ENCODE measurements at regions not wholly inside any gene's neighbourhood (a gene's known extent, or its start where the extent isn't known, plus 50 kb on each side); places are given as distances from the start of the nearest gene placed in this dataset.

GRCh38 chr5:72005671-72006070 is 101.6 kb upstream of the MAP1B start:
- Histone ChIP-seq H4K8ac (ENCODE audit: low read depth in 2 of 2, low read length in 2 of 2) (no peak overlapping the region), H2AFZ (replicated peaks; ENCODE audit: low read length, poor library complexity) (no peak overlapping the region), H3K9me1 (ENCODE audit: insufficient read depth, low read length) (no peaks in the 10 kb centered on the region), H3K4me2 (ENCODE audit: low read depth, low read length) (no peak overlapping the region), H3K27me3 (ENCODE audit: control insufficient read depth, insufficient read depth, low read length) (peaks cover 28% of the 10 kb centered on the region), H4K91ac (ENCODE audit: insufficient read depth, low read depth, low read length) (no peak overlapping the region), H2AK9ac (replicated peaks; ENCODE audit: low read depth, low read length, poor library complexity) (no peak overlapping the region), H3K4me3 (ENCODE audit: insufficient read depth, low read depth, low read length) (no peak overlapping the region), H2BK120ac (ENCODE audit: low read depth, low read length) (no peak overlapping the region), H3K36me3 (ENCODE audit: control insufficient read depth, insufficient read depth, low read length) (no peaks in the 10 kb centered on the region), H3K18ac (ENCODE audit: low read depth, low read length) (no peak overlapping the region), H2AK5ac (ENCODE audit: low read depth, low read length) (no peak overlapping the region), H3K4me1 (ENCODE audit: control insufficient read depth, insufficient read depth, low read length) (no peaks in the 10 kb centered on the region), H3K9ac (ENCODE audit: low read depth, low read length) (no peak overlapping the region), H3K23ac (ENCODE audit: low read depth, low read length) (no peak overlapping the region), H2BK5ac (ENCODE audit: low read depth, low read length, poor library complexity, severe bottlenecking) (no peak overlapping the region), H3K14ac (replicated peaks; ENCODE audit: low read depth, low read length) (no peak overlapping the region), H4K5ac (ENCODE audit: low read depth, low read length) (no peak overlapping the region), H3K56ac (ENCODE audit: extremely low read depth, insufficient read depth, low read length) (no peak overlapping the region), H3K9me3 (ENCODE audit: control insufficient read depth, insufficient read depth, low read length) (no peaks in the 10 kb centered on the region), H4K20me1 (ENCODE audit: insufficient read depth, low read length) (no peaks in the 10 kb centered on the region), H3K27ac (ENCODE audit: insufficient read depth, low read length) (no peak overlapping the region), H3K4ac (ENCODE audit: low read depth, low read length) (no peak overlapping the region), H2BK20ac (ENCODE audit: low read depth, low read length) (no peak overlapping the region), H3K79me1 (ENCODE audit: low read depth in 1 of 2, low read length in 2 of 2) (no peaks in the 10 kb centered on the region), H2BK15ac (ENCODE audit: low read depth, low read length) (no peak overlapping the region)
- ChIA-PET CTCF (interaction anchor here (0.5 to 0.6 kb wide), 2 partner anchors 45 to 58 kb away, joined by 3 to 4 read pairs; no protein-coding TSS in a partner anchor), POLR2A (ENCODE audit: unreplicated experiment) (no interaction called here)
- ATAC-seq (ENCODE audit: low read depth) (no peak), DNase-seq (no peak)
- intact Hi-C loops (cut with micrococcal nuclease) (loop anchor here (10.0 kb wide), 1 partner anchor 61 kb away; no protein-coding TSS in a partner anchor), dilution Hi-C loops (cut with HindIII; ENCODE audit: low sequenced_read_pairs, unreplicated experiment) (no loop called here), in situ Hi-C loops (cut with MboI; ENCODE audit: low sequenced_read_pairs) (no loop called here)
- TF ChIP-seq MAZ (IDR thresholded peaks at IDR 0.05; ENCODE audit: borderline replicate concordance, low read depth, low read length) (no peak), RCOR1 (IDR thresholded peaks at IDR 0.05; ENCODE audit: insufficient replicate concordance, low read length) (no peak), BHLHE40 (IDR thresholded peaks at IDR 0.05; ENCODE audit: low read depth, low read length) (no peak), SMC3 (IDR thresholded peaks at IDR 0.05; ENCODE audit: low read depth, low read length) (no peak), CEBPB (IDR thresholded peaks at IDR 0.05; ENCODE audit: low read depth, low read length) (no peak), RAD21 (IDR thresholded peaks at IDR 0.05; ENCODE audit: low read length) (no peak), RFX5 (IDR thresholded peaks at IDR 0.05; ENCODE audit: low read depth, low read length) (no peak), POLR2A (IDR thresholded peaks at IDR 0.05; ENCODE audit: low read depth, low read length) (no peak), NFE2L2 (IDR thresholded peaks at IDR 0.05; ENCODE audit: low read depth, low read length) (no peak), FOS (IDR thresholded peaks at IDR 0.05; ENCODE audit: low read depth, low read length) (no peak), CTCF (conservative IDR thresholded peaks at IDR 0.05; ENCODE audit: low read depth, low read length) (no peak), USF2 (IDR thresholded peaks at IDR 0.05; ENCODE audit: low read depth, low read length) (no peak), ELK1 (IDR thresholded peaks at IDR 0.05; ENCODE audit: borderline replicate concordance, low read depth, low read length) (no peak), CHD1 (IDR thresholded peaks at IDR 0.05; ENCODE audit: low read depth, low read length) (no peak), MAFK (IDR thresholded peaks at IDR 0.05; ENCODE audit: low read depth, low read length) (no peak), MXI1 (IDR thresholded peaks at IDR 0.05; ENCODE audit: borderline replicate concordance, low read depth, low read length) (no peak)
- BruUV-seq (replicated peaks): no TSS peak

All from IMR-90 (cell line).